Stromal cell of bone marrow (primary cell): ENCODE measurements at regions not wholly inside any gene's neighbourhood (a gene's known extent, or its start where the extent isn't known, plus 50 kb on each side); places are given as distances from the start of the nearest gene placed in this dataset.
A peak's percentile ranks its signal among the peaks of the same experiment; 100 is the strongest.

Source experiments
- DNase-seq: peaks from one replicate; pipeline ENCODE4 v3.0.0-alpha.2; 2012; ENCODE audit warnings: low read depth

- DNase-seq: peak; percentile 40
Observed at GRCh38 chr2:220166616-220167015, 539.2 kb downstream of the SLC4A3 start.

GRCh38 chr2:220167956-220168355 is 540.5 kb downstream of the SLC4A3 start:
- DNase-seq: no peak

- DNase-seq: no peak
Observed at GRCh38 chr2:220168891-220169546, 541.6 kb downstream of the SLC4A3 start.

- no peak for DNase-seq
Observed at GRCh38 chr2:220174826-220175225, 547.4 kb downstream of the SLC4A3 start.

DNA sequence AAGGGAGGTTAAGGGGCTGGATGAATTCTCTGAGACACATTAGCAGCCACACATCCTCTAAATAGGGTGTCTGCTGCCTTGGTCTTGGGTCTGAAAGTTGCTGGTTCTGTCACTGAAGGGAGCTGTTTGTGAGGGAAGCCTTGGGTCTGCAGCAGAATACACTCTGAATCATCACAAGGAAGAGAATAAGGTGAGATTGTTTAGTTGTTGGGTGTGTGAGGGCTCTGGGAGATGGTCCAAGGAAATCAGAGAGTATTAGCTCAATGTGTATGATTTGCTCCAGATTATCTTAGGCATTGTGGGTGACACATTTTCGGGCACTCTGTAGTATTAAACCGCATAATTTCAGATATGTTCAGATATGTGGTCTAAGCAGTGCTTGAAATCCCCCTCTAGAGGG is 548.5 kb downstream of the SLC4A3 start:
- no peak for DNase-seq

DNA sequence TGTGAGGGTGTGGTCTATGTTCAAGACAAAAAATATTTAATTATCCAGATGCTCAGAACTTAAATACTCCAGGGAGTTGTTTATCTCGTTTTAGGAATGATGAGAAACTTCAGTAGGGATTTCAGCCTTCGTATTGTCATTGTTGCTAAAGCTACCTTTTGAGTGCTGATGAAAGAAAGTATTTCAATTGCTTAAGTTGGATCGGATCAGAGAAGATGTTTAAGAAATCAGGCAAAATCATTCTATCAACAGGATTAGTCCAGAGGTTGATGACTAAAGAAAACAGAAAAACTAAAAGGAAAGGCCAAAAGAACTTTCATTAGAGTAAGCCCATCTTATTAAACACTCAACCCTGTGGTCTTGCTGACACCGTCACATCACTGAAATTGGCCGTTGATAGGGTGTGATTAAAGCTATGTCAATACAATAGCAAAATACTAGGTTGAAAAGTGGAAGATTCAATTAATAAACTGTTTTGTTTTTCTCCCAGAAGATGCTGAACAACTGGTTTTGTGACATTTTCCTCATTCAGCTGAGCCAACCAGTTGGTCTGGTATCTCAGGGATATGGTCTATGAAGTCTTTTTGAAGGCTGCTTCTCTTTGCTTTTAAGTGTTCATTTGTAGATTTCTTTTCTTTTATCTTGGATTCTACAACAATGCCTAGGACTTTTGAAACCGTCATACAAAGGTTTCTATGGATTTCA is 551.7 kb downstream of the SLC4A3 start:
- no peak for DNase-seq

GRCh38 chr2:220181165-220181564 is 553.7 kb downstream of the SLC4A3 start:
- peak; percentile 21 for DNase-seq

DNA sequence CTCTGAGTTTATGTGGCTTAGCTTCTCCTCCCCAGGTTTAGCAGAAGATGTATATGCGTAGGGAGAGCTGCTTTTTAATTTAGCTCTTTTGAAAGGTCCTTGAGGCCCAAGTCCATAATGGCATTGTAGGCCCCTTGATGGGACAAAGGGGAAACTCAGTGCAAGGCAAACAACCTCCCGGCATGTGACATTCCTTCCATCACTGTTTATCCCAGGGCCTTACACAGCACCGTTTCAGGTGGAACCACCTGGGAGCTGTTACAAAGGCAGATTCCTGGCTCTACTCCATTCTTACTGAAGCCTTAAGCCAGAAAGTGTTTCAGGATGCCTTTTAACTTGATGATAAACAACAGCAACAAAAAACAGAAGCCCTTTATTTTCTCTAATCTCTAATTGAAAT is 555.4 kb downstream of the SLC4A3 start:
- no peak for DNase-seq

GRCh38 chr2:220185766-220186305 is 558.4 kb downstream of the SLC4A3 start:
- DNase-seq: no peak

GRCh38 chr2:220188031-220188430 is 560.6 kb downstream of the SLC4A3 start:
- DNase-seq: peak; percentile 69

GRCh38 chr2:220191031-220191430 is 563.6 kb downstream of the SLC4A3 start:
- no peak for DNase-seq

- DNase-seq: no peak
Observed at GRCh38 chr2:220191737-220192136, 564.3 kb downstream of the SLC4A3 start.

DNA sequence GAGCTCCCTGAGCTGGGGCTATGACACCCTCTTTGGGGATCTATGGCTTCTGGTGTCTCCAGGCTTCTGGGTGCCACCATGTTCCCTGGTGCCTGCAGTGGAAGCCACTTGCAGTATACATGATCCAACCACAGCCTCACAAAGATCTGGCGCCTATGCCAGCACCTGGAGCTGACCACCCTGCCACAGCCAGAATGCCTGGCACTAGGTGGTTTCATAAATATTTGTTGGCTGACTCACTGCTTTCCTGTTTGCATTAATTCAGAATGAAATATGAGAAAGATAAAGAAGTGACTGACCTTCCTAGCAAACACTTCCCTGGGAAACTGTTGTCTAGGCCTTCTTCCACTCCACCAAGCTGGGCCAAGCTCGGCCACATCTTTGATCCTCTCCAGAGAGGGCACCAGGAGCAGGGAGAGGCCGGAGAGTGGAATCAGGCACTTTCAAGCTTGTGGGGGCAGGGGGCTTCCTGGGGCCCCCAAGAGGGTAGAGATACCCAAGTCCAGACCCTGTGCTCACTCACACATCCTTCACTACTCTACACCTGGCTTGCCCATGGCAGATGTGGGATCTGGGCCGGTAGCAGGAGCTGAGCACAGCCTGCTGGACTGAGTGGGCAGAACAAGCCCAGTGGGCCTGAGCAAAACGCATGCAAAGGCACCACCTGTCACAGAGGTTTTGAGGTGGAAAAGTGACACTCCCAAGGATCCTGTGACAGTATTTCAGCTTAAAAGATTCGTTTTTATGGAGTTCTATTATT is 565.7 kb downstream of the SLC4A3 start:
- no peak for DNase-seq

GRCh38 chr2:220194630-220195584 is 567.5 kb downstream of the SLC4A3 start:
- DNase-seq: no peak

- DNase-seq: peak; percentile 93
Observed at GRCh38 chr2:220198896-220199295, 571.5 kb downstream of the SLC4A3 start.

DNA sequence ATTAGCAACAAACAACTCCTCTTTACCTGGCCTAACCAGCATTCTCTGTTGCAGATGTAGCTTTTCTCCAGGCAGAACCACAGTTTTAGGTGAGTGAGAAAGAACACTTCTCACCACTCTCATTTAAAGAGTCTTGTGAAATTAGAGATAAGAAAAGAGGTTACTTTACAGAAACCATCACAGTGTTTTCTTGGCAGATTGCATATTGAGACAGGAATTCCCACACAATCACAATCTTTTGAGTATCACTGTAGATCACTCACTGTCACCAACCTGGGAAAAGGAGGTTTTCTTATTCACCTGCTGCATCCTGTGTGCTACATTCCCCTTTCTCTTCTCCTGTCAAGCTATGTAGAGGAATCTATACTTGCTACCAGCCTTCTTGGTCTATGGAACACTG is 574.6 kb downstream of the SLC4A3 start:
- no peak for DNase-seq

DNA sequence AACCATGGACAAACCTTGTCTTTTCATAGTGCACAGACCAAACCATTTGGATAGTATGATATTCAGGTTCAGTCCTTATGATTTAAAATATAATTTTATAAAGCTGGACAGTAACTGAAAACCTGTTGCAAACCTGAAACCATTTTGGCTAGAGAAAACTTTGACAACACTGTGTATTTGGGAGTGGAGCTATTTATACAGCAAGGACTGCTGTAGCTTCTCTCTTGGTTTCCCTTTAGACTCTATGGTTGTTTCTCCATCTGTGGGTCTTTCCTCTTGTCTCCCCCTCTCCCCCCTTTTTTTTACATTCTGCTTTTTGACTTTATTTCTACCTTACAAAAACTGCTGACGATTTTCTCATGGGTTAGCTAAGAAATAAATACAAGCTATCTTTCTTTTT is 581.7 kb downstream of the SLC4A3 start:
- no peak for DNase-seq

DNA sequence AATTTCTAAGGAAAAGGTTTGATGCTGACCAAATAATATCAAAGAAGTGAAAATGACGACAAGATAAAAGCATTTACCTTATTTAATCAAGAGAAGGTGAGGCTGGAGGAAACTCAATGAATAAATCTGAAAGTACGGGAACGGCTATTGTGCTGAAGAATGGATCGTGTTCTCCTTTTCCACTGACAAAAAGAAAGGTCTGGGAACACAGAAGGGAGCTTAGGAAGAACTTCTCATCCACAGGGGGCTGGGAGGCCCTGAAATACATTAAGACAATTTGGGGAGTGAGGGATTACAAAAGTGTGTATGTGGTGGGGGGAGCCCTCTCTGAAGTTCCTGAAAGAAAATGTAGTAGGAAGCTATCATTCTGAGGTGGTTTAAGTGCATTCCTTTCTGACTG is 582.3 kb downstream of the SLC4A3 start:
- DNase-seq: no peak

GRCh38 chr2:220212296-220213080 is 585.1 kb downstream of the SLC4A3 start:
- no peak for DNase-seq

DNA sequence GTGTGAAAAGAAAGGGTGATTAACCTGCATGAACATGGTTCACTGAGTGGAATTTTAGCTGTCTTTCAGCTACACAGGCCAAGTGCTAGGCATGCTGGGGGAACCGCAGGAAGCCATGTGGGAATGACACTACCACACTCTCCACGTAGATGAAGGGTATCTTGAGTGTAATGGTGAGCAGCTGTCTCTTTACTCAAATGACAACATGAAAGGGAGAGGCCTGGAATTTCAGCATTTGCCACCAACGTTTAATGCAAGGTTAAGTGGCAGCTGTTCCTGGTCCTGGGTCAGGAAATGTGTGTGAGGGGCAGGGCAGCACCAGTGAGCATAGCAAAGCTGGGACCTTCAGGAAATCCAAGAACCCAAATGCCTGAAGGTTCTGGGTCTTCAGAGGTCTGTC is 588.4 kb downstream of the SLC4A3 start:
- DNase-seq: no peak

GRCh38 chr2:220219371-220219770 is 591.9 kb downstream of the SLC4A3 start:
- no peak for DNase-seq
